HuH-7 (cell line): ENCODE measurements at regions not wholly inside any gene's neighbourhood (a gene's known extent, or its start where the extent isn't known, plus 50 kb on each side); places are given as distances from the start of the nearest gene placed in this dataset.
"Not testable (repeated sequence)": the region's sequence is repeated elsewhere in the genome, so short reads cannot be mapped to it uniquely, and the experiment has no call there.

ENCODE experiments used
- DNase-seq: peaks from one replicate; pipeline ENCODE4 v3.0.0; 2011; ENCODE audit warnings: low spot score

- no peak for DNase-seq
Measured at GRCh38 chr5:79924936-79925893, 65.8 kb downstream of the MTX3 start.

GRCh38 chr5:79923431-79923830 lies 67.6 kb downstream of the MTX3 start:
- DNase-seq, result no peak

- DNase-seq, result no peak
Measured at GRCh38 chr5:79922626-79923025, 68.4 kb downstream of the MTX3 start.

- DNase-seq, result not testable (repeated sequence)
Measured at GRCh38 chr5:79907452-79907851, 83.6 kb downstream of the MTX3 start.

- DNase-seq, result not testable (repeated sequence)
Measured at GRCh38 chr5:79902571-79902970, 88.5 kb downstream of the MTX3 start.

GRCh38 chr5:79901631-79902030 lies 89.4 kb downstream of the MTX3 start:
- DNase-seq, result no peak

- DNase-seq, result no peak
Measured at GRCh38 chr5:79898611-79899010, 92.5 kb downstream of the MTX3 start.

GRCh38 chr5:79893976-79894375 lies 97.1 kb downstream of the MTX3 start:
- DNase-seq, result no peak

- DNase-seq, result no peak
Measured at GRCh38 chr5:79893485-79893884, 97.6 kb downstream of the MTX3 start.

- DNase-seq, result no peak
Measured at GRCh38 chr5:79890930-79891249, 100.2 kb downstream of the MTX3 start.

- no peak for DNase-seq
Measured at GRCh38 chr5:79890119-79890929, 100.7 kb downstream of the MTX3 start.

GRCh38 chr5:79888643-79889042 lies 102.4 kb downstream of the MTX3 start:
- DNase-seq, result no peak

GRCh38 chr5:79886925-79887655 lies 104.0 kb downstream of the MTX3 start:
- DNase-seq, result no peak

- no peak for DNase-seq
Measured at GRCh38 chr5:79886456-79886855, 104.6 kb downstream of the MTX3 start.

- not testable (repeated sequence) for DNase-seq
Measured at GRCh38 chr5:79879880-79880279, 111.2 kb downstream of the MTX3 start.

GRCh38 chr5:79878721-79879336 lies 112.2 kb downstream of the MTX3 start:
- peak; percentile 45 for DNase-seq

GRCh38 chr5:79878136-79878679 lies 112.9 kb downstream of the MTX3 start:
- no peak for DNase-seq

GRCh38 chr5:79876456-79876855 lies 114.6 kb downstream of the MTX3 start:
- no peak for DNase-seq

- DNase-seq, result no peak
Measured at GRCh38 chr5:79875230-79875629, 115.8 kb downstream of the MTX3 start.

- DNase-seq, result no peak
Measured at GRCh38 chr5:79873187-79873586, 117.9 kb downstream of the MTX3 start.

- no peak for DNase-seq
Measured at GRCh38 chr5:79872291-79872690, 118.8 kb downstream of the MTX3 start.
